ENCODE measurements at regions not wholly inside any gene's neighbourhood (a gene's known extent, or its start where the extent isn't known, plus 50 kb on each side); places are given as distances from the start of the nearest gene placed in this dataset.

Small RNAs in the stretch of these regions (small RNA-seq; reads per million reads assigned to genes)
- gene RF00019 = 0 reads per million in 2 experiments
- 0 reads per million in 2 experiments for gene RF00432

Measured in SK-MEL-5 (cell line).